HCT116 (cell line): ENCODE measurements at regions not wholly inside any gene's neighbourhood (a gene's known extent, or its start where the extent isn't known, plus 50 kb on each side); places are given as distances from the start of the nearest gene placed in this dataset.

Experiments used
- ATAC-seq: fragments of 200-7000 bp; cut with Tn5 transposase; 2 replicates; pipeline ENCODE4 v1.9.1; 2020; ENCODE audit warnings: mild to moderate bottlenecking, moderate library complexity
- BruUV-seq: library from RNA; stranded (reverse); fragments of 400-500 nt; replicated peaks from 2 replicates; lab custom pipeline; 2021; lab: Mats Ljungman, UMichigan
- CTCF ChIA-PET: fragments of 300-600 bp; sonication (Branson Sonifier 250); formaldehyde crosslinking; loops from one replicate; lab custom pipeline; 2021; ENCODE audit warnings: antibody characterized with exemption; lab: Charles Lee
- POLR2A ChIA-PET: fragments of 300-600, 350-600 bp; sonication (Branson Sonifier 250); formaldehyde crosslinking; loops from one replicate; lab custom pipeline; 2021; ENCODE audit warnings: antibody characterized with exemption; lab: Charles Lee
- RAD21 ChIA-PET, 2 experiments: fragments of 300-600 bp; sonication (Branson Sonifier 250); formaldehyde crosslinking; loops; one replicate each; lab custom pipeline; 2023; ENCODE audit warnings: low total read pairs in 2 of 2; ENCODE audit not compliant: uncharacterized antibody in 2 of 2, unreplicated experiment in 2 of 2, low non-redundant PET in 1 of 2; lab: Charles Lee
- DNase-seq: peaks from one replicate; pipeline ENCODE4 v3.0.0-alpha.2; 2010; ENCODE audit warnings: low read depth, low spot score
- H2AFZ ChIP-seq: fragments of 200-600 bp; shearing (Covaris generic), sonication (generic); 2 replicates; pipeline ENCODE4 v1.6.1; 2017; ENCODE audit warnings: low read depth, mixed run types, mixed read lengths, antibody characterized with exemption, low read length; ENCODE audit not compliant: poor library complexity, severe bottlenecking
- H3K27ac ChIP-seq: 2 replicates; pipeline ENCODE4 v1.5.1; 2012; ENCODE audit warnings: low read depth, low read length
- H3K27me3 ChIP-seq: fragments of 200-600 bp; sonication (generic); 2 replicates; pipeline ENCODE4 v1.6.1; 2016; ENCODE audit warnings: mixed run types, low read length, mixed read lengths; ENCODE audit not compliant: insufficient read depth
- H3K36me3 ChIP-seq, 2 experiments: fragments of 200-500 bp in 1 of 2; fragments of 200-600 bp in 1 of 2; sonication (Bioruptor generic) in 1 of 2; sonication (generic) in 1 of 2; 2 replicates each; pipeline versions ENCODE4 v1.5.1 to v1.6.1; 2014 to 2016; ENCODE audit warnings: low read length in 2 of 2, inconsistent platforms in 1 of 2, mixed read lengths in 1 of 2, mixed run types in 1 of 2; ENCODE audit not compliant: insufficient read depth in 2 of 2, control insufficient read depth in 1 of 2
- H3K4me1 ChIP-seq, 2 experiments: fragments of 200-600 bp in 1 of 2; sonication (generic) in 1 of 2; 2 replicates each; pipeline versions ENCODE4 v1.5.1 to v1.6.1; 2012 to 2017; ENCODE audit warnings: low read length in 2 of 2, inconsistent platforms in 1 of 2, mild to moderate bottlenecking in 1 of 2, mixed read lengths in 1 of 2, mixed run types in 1 of 2, moderate library complexity in 1 of 2; ENCODE audit not compliant: insufficient read depth in 2 of 2, control insufficient read depth in 1 of 2
- H3K4me2 ChIP-seq: fragments of 200-600 bp; sonication (generic); 2 replicates; pipeline ENCODE4 v1.6.1; 2017; ENCODE audit warnings: mixed run types, low read length, mixed read lengths
- H3K4me3 ChIP-seq, 2 experiments: fragments of 200-600 bp in 1 of 2; sonication (generic) in 1 of 2; replicated peaks in 1 of 2; 2 replicates each; pipeline ENCODE4 v1.5.1; 2011 to 2016; ENCODE audit warnings: low read length in 2 of 2, control low read depth in 1 of 2, low read depth in 1 of 2, mild to moderate bottlenecking in 1 of 2, mixed read lengths in 1 of 2, mixed run types in 1 of 2
- H3K79me2 ChIP-seq: fragments of 200-600 bp; sonication (generic); 2 replicates; pipeline ENCODE4 v1.6.1; 2017; ENCODE audit warnings: mild to moderate bottlenecking, mixed run types, low read length, moderate library complexity, mixed read lengths; ENCODE audit not compliant: insufficient read depth
- H3K9ac ChIP-seq: fragments of 200-600 bp; sonication (generic); 2 replicates; pipeline ENCODE4 v1.6.1; 2016; ENCODE audit warnings: low read length, mixed read lengths
- H3K9me2 ChIP-seq: fragments of 200-600 bp; sonication (generic), shearing (Covaris generic); 2 replicates; pipeline ENCODE4 v1.6.1; 2017; ENCODE audit warnings: mixed run types, mild to moderate bottlenecking, moderate library complexity; ENCODE audit not compliant: insufficient read depth
- H3K9me3 ChIP-seq, 2 experiments: fragments of 200-500 bp in 1 of 2; fragments of 200-600 bp in 1 of 2; sonication (Bioruptor generic) in 1 of 2; sonication (generic) in 1 of 2; 2 replicates each; pipeline ENCODE4 v1.6.1; 2014 to 2017; ENCODE audit warnings: low read length in 2 of 2, mixed read lengths in 2 of 2, inconsistent platforms in 1 of 2, low read depth in 1 of 2, mild to moderate bottlenecking in 1 of 2, mixed run types in 1 of 2, moderate library complexity in 1 of 2; ENCODE audit not compliant: control insufficient read depth in 1 of 2, insufficient read depth in 1 of 2
- H4K20me1 ChIP-seq: fragments of 200-600 bp; sonication (generic), shearing (Covaris generic); 2 replicates; pipeline ENCODE4 v1.6.1; 2017; ENCODE audit warnings: mixed run types, mild to moderate bottlenecking, moderate library complexity; ENCODE audit not compliant: insufficient read depth
- CTCF ChIP-seq, 3 experiments: fragments of 200-600 bp in 1 of 3; sonication (generic) in 1 of 3; IDR thresholded peaks in 2 of 3; conservative IDR thresholded peaks in 1 of 3; 2 replicates each; pipeline ENCODE4 v1.5.1; 2012 to 2017; ENCODE audit warnings: low read depth in 2 of 3, low read length in 2 of 3, antibody characterized with exemption in 1 of 3, borderline replicate concordance in 1 of 3, control low read depth in 1 of 3, mild to moderate bottlenecking in 1 of 3, mixed read lengths in 1 of 3, mixed run types in 1 of 3, moderate library complexity in 1 of 3; ENCODE audit not compliant: insufficient read depth in 1 of 3
- SRF ChIP-seq: IDR thresholded peaks from 2 replicates; pipeline ENCODE4 v1.6.1; 2012; ENCODE audit warnings: low read depth
- intact Hi-C: fragments of 100-400 bp; cut with micrococcal nuclease; formaldehyde crosslinking; loops from 2 replicates; pipeline ENCODE4 v1.10.0; 2022
- TF ChIP-seq, protein P1 (sequence below): IDR thresholded peaks from 2 replicates; pipeline ENCODE4 v1.6.1; 2011; ENCODE audit warnings: mild to moderate bottlenecking, low read length, moderate library complexity; ENCODE audit not compliant: insufficient replicate concordance; ENCODE audit errors: extremely low read depth

DNA sequence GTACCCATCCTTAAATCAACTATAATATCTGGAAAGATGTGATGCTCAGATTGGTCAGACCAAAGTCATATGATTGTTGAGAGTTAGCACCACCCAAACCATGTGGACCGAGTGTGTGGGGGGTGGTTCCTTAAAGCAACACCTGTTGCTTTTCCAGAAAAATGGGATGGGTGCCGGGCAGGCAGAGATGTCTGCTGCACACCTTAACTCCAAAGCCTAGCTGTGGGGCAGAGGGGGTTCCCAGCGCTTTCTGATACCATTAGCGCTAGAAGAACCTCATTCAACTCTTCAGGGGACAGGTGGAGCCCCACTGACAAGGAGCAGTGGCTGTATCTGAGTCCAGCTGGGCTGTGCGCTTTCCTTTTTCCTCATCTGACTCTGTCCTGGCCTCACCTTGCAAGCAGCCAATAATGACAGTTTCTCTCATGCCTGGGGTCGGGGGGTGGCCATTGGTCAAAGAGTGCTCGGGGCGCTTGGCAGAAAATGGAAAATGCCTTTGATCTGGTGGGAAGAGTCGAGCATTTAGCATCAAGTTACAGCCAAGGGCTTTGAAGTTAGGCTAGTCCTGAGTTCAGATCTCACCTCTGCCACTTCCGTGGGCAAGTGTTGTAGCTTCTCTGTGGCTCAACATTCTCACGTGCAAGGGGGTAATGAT lies 82.6 kb downstream of the IRX3 start:
- H3K4me1 ChIP-seq, result no peaks in the 10 kb centered on the region
- no peak overlapping the region for H3K4me2 ChIP-seq
- TF ChIP-seq, protein P1, sequence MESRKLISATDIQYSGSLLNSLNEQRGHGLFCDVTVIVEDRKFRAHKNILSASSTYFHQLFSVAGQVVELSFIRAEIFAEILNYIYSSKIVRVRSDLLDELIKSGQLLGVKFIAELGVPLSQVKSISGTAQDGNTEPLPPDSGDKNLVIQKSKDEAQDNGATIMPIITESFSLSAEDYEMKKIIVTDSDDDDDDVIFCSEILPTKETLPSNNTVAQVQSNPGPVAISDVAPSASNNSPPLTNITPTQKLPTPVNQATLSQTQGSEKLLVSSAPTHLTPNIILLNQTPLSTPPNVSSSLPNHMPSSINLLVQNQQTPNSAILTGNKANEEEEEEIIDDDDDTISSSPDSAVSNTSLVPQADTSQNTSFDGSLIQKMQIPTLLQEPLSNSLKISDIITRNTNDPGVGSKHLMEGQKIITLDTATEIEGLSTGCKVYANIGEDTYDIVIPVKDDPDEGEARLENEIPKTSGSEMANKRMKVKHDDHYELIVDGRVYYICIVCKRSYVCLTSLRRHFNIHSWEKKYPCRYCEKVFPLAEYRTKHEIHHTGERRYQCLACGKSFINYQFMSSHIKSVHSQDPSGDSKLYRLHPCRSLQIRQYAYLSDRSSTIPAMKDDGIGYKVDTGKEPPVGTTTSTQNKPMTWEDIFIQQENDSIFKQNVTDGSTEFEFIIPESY, result no peak
- TF ChIP-seq CTCF (IDR thresholded peaks at IDR 0.05 in 2 of 3, conservative IDR thresholded peaks at IDR 0.05 in 1 of 3; ENCODE audit: borderline replicate concordance in 1 of 3, insufficient read depth in 1 of 3, low read depth in 2 of 3, low read length in 2 of 3) (no peak), SRF (no peak)
- no peak for DNase-seq
- no peak overlapping the region for H3K4me3 ChIP-seq
- H3K27me3 ChIP-seq, result peaks cover 26% of the 10 kb centered on the region; the same call in 1 of the 2 replicates
- ChIA-PET POLR2A (no interaction called here), RAD21 (no interaction called here), CTCF (no interaction called here)
- H3K79me2 ChIP-seq, result no peaks in the 10 kb centered on the region
- BruUV-seq, result no TSS peak
- intact Hi-C loops, result no loop called here
- H3K36me3 ChIP-seq, result no peaks in the 10 kb centered on the region
- no peak for ATAC-seq
- H3K9me3 ChIP-seq, result no peaks in the 10 kb centered on the region
- no peak overlapping the region for H3K27ac ChIP-seq
- no peaks in the 10 kb centered on the region for H4K20me1 ChIP-seq
- H3K9me2 ChIP-seq, result no peaks in the 10 kb centered on the region
- H2AFZ ChIP-seq, result no peak overlapping the region
- no peak overlapping the region for H3K9ac ChIP-seq
